ENCODE measurements at regions not wholly inside any gene's neighbourhood (a gene's known extent, or its start where the extent isn't known, plus 50 kb on each side); places are given as distances from the start of the nearest gene placed in this dataset.

DNA sequence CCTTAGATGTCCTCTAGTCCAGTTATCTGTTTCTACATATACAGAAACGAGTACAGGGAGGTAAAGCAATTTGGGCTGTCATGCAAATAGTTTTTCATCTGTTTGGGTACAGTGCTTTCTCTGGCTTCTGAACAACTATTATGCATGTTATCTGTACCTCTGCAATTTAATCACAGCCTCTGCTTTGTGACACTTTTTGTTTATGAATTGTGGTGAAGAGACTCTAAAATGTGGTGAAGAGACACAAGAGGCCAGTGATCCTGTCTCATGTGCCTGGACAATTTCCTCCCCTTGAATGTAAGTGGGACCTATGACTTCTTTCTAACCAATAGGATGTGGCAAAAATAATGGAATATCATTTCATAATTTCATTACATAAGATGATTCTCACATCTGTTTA lies 130.3 kb upstream of the ARHGAP42 start:
- TF ChIP-seq TCF12 (IDR thresholded peaks at IDR 0.05; ENCODE audit: low read depth) (no peak), NFIC (IDR thresholded peaks at IDR 0.05) (no peak), EGR1 (IDR thresholded peaks at IDR 0.05) (no peak), CEBPB (IDR thresholded peaks at IDR 0.05) (no peak), ZBTB7A (IDR thresholded peaks at IDR 0.05; ENCODE audit: low read depth) (no peak), TAF1 (IDR thresholded peaks at IDR 0.05; ENCODE audit: low read depth) (no peak), TEAD4 (IDR thresholded peaks at IDR 0.05) (no peak), CREB1 (IDR thresholded peaks at IDR 0.05; ENCODE audit: low read depth) (no peak)
- TF ChIP-seq, protein P1, sequence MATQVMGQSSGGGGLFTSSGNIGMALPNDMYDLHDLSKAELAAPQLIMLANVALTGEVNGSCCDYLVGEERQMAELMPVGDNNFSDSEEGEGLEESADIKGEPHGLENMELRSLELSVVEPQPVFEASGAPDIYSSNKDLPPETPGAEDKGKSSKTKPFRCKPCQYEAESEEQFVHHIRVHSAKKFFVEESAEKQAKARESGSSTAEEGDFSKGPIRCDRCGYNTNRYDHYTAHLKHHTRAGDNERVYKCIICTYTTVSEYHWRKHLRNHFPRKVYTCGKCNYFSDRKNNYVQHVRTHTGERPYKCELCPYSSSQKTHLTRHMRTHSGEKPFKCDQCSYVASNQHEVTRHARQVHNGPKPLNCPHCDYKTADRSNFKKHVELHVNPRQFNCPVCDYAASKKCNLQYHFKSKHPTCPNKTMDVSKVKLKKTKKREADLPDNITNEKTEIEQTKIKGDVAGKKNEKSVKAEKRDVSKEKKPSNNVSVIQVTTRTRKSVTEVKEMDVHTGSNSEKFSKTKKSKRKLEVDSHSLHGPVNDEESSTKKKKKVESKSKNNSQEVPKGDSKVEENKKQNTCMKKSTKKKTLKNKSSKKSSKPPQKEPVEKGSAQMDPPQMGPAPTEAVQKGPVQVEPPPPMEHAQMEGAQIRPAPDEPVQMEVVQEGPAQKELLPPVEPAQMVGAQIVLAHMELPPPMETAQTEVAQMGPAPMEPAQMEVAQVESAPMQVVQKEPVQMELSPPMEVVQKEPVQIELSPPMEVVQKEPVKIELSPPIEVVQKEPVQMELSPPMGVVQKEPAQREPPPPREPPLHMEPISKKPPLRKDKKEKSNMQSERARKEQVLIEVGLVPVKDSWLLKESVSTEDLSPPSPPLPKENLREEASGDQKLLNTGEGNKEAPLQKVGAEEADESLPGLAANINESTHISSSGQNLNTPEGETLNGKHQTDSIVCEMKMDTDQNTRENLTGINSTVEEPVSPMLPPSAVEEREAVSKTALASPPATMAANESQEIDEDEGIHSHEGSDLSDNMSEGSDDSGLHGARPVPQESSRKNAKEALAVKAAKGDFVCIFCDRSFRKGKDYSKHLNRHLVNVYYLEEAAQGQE (IDR thresholded peaks at IDR 0.05; ENCODE audit: low read depth): no peak
- TF ChIP-seq, protein P2, sequence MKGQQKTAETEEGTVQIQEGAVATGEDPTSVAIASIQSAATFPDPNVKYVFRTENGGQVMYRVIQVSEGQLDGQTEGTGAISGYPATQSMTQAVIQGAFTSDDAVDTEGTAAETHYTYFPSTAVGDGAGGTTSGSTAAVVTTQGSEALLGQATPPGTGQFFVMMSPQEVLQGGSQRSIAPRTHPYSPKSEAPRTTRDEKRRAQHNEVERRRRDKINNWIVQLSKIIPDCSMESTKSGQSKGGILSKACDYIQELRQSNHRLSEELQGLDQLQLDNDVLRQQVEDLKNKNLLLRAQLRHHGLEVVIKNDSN (IDR thresholded peaks at IDR 0.05): no peak

DNA sequence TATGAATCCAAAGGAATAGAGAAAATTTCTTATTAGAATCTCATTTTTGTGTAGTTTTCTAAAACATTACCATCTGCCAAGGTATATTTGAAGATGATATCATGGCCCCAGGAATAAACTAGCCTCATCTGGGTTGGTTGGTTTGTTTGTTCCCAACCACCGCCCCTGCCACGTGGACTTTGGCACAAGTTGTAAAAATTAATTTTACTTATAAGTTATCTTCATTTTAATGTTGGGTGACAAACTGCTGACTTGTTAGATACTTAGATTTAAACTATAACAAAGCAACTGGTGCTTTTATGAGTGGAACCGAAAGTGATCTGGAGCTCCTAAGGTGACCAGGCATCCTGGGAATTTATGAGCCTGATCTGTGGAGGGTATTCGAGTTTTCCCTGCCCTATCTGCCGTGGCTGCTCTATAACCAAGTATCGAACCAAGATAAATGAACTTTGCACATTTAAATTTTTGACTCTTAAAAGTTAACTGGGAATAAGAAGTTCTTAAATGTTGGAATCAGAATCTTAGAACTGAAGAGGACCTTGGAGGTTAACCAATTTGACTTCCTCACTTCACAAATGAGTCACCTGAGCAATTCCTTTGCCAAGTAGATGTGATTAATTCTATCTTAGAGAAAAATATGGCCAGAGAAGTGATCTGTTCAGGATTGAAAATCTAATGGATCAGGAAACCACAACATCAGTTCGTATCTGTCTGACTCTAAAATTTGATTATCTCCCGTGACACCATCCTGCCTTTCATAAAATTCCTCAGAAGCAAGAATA lies 129.1 kb upstream of the ARHGAP42 start:
- TF ChIP-seq, protein P2 (IDR thresholded peaks at IDR 0.05): no peak
- TF ChIP-seq TEAD4 (IDR thresholded peaks at IDR 0.05) (no peak), YY1 (IDR thresholded peaks at IDR 0.05; ENCODE audit: low read depth) (no peak), NFIC (IDR thresholded peaks at IDR 0.05) (no peak), TCF12 (IDR thresholded peaks at IDR 0.05; ENCODE audit: low read depth) (no peak)

DNA sequence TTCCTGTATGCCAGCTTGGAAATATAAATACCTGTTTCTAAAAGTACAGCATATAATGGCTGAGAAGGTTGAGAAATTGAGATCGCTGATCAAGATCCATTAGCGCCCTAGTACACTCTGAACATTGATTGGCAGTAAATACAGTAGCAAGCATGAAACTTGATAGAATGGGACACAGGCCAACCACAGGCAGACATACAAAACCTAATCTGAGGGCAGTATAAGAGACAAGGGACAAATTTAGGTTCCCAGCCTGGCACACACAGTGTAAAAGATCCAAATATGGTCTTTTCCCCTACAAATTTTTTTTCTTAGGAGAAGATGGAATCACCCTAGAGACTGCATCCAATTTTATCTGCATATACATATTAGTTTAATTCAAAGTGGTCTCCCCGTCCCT lies 126.5 kb upstream of the ARHGAP42 start:
- TF ChIP-seq TAF1 (IDR thresholded peaks at IDR 0.05; ENCODE audit: low read depth) (no peak), TEAD4 (IDR thresholded peaks at IDR 0.05) (no peak), FOXM1 (IDR thresholded peaks at IDR 0.05; ENCODE audit: borderline replicate concordance, low read depth) (no peak), EGR1 (IDR thresholded peaks at IDR 0.05) (no peak), TCF12 (IDR thresholded peaks at IDR 0.05; ENCODE audit: low read depth) (no peak), ZBTB7A (IDR thresholded peaks at IDR 0.05; ENCODE audit: low read depth) (no peak), YY1 (IDR thresholded peaks at IDR 0.05; ENCODE audit: low read depth) (no peak), EP300 (IDR thresholded peaks at IDR 0.05; ENCODE audit: borderline replicate concordance) (no peak), RAD21 (IDR thresholded peaks at IDR 0.05; ENCODE audit: low read depth) (no peak), CREB1 (IDR thresholded peaks at IDR 0.05; ENCODE audit: low read depth) (no peak), CEBPB (IDR thresholded peaks at IDR 0.05) (no peak), NFIC (IDR thresholded peaks at IDR 0.05) (no peak)
- TF ChIP-seq, protein P1 (IDR thresholded peaks at IDR 0.05; ENCODE audit: low read depth): no peak

DNA sequence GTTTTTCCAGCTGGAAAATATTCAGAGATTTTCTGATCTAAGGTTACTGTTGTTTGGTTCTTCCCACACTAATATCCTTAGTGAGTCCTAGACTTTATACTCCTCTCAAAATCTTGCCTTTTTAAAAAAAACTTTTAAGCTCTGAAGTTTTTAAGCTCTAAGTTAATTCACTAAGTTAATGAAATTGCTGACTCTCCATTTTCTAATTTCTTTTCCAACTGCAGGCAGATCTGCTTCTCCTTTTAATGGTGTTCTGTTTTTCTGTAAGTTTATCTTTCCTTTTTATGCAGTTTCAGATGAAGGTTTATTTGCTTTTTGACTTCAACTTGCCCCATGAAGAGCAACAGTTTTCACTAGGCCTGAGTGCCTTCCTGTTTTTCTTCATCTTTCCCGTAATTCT lies 125.8 kb upstream of the ARHGAP42 start:
- TF ChIP-seq FOXM1 (IDR thresholded peaks at IDR 0.05; ENCODE audit: borderline replicate concordance, low read depth): no peak
- no peak for TF ChIP-seq EGR1 (IDR thresholded peaks at IDR 0.05)
- TF ChIP-seq, protein P3, sequence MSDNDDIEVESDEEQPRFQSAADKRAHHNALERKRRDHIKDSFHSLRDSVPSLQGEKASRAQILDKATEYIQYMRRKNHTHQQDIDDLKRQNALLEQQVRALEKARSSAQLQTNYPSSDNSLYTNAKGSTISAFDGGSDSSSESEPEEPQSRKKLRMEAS (IDR thresholded peaks at IDR 0.05): no peak
- TF ChIP-seq TAF1 (IDR thresholded peaks at IDR 0.05; ENCODE audit: low read depth): no peak

DNA sequence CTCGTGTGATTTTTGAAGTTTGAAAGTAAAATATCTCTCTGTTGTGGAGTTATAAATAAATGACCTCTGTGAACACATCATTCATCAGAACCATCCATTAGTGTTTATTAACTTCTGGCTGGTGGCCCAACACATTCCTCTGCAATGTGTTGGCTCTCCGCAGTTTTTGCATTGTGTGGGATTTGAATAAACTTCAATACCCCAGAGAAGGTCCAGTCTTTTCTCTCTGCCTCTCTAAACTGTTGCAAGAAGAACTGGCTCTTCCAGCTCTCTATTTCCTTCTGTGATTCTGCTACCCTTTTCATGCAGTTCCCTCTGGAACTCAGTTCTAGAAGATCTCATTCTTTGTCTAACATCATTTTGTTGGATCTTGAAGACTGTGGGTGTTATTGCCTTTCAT lies 125.0 kb upstream of the ARHGAP42 start:
- no peak for TF ChIP-seq CREB1 (IDR thresholded peaks at IDR 0.05; ENCODE audit: low read depth)
- no peak for TF ChIP-seq CEBPB (IDR thresholded peaks at IDR 0.05)
- peak; percentile 94 for TF ChIP-seq NFIC (IDR thresholded peaks at IDR 0.05)
- TF ChIP-seq YY1 (IDR thresholded peaks at IDR 0.05; ENCODE audit: low read depth): no peak
- TF ChIP-seq FOXM1 (IDR thresholded peaks at IDR 0.05; ENCODE audit: borderline replicate concordance, low read depth): peak; percentile 69; the same call in 1 of the 2 replicates
- TF ChIP-seq, protein P1 (IDR thresholded peaks at IDR 0.05; ENCODE audit: low read depth): no peak
- TF ChIP-seq RAD21 (IDR thresholded peaks at IDR 0.05; ENCODE audit: low read depth): no peak
- TF ChIP-seq, protein P2 (IDR thresholded peaks at IDR 0.05): no peak
- no peak for TF ChIP-seq TAF1 (IDR thresholded peaks at IDR 0.05; ENCODE audit: low read depth)
- TF ChIP-seq, protein P3 (IDR thresholded peaks at IDR 0.05): no peak
- peak; percentile 70; the same call in 1 of the 2 replicates for TF ChIP-seq TCF12 (IDR thresholded peaks at IDR 0.05; ENCODE audit: low read depth)
- TF ChIP-seq TEAD4 (IDR thresholded peaks at IDR 0.05): peak; percentile 83
- no peak for TF ChIP-seq ZBTB7A (IDR thresholded peaks at IDR 0.05; ENCODE audit: low read depth)
- TF ChIP-seq EP300 (IDR thresholded peaks at IDR 0.05; ENCODE audit: borderline replicate concordance): peak; percentile 74; the same call in 1 of the 2 replicates
- TF ChIP-seq EGR1 (IDR thresholded peaks at IDR 0.05): no peak
